KOPT-K1 (cell line): ENCODE measurements at regions not wholly inside any gene's neighbourhood (a gene's known extent, or its start where the extent isn't known, plus 50 kb on each side); places are given as distances from the start of the nearest gene placed in this dataset.
"Not testable (repeated sequence)": the region's sequence is repeated elsewhere in the genome, so short reads cannot be mapped to it uniquely, and the experiment has no call there.

ENCODE experiments used
- H3K27ac ChIP-seq: fragments of 200-600 bp; sonication (generic); 2 replicates; pipeline ENCODE4 v1.5.1; 2016; ENCODE audit warnings: antibody characterized with exemption, mild to moderate bottlenecking, low read depth, low read length; ENCODE audit not compliant: poor library complexity, severe bottlenecking
- H3K36me3 ChIP-seq: fragments of 200-600 bp; sonication (generic); 2 replicates; pipeline ENCODE4 v1.5.1; 2017; ENCODE audit warnings: antibody characterized with exemption, mild to moderate bottlenecking, low read length, moderate library complexity; ENCODE audit not compliant: insufficient read depth
- H3K9me3 ChIP-seq: fragments of 200-600 bp; sonication (generic); 2 replicates; pipeline ENCODE4 v1.5.1; 2017; ENCODE audit warnings: antibody characterized with exemption, low read length, mild to moderate bottlenecking; ENCODE audit not compliant: insufficient read depth, poor library complexity, severe bottlenecking

DNA sequence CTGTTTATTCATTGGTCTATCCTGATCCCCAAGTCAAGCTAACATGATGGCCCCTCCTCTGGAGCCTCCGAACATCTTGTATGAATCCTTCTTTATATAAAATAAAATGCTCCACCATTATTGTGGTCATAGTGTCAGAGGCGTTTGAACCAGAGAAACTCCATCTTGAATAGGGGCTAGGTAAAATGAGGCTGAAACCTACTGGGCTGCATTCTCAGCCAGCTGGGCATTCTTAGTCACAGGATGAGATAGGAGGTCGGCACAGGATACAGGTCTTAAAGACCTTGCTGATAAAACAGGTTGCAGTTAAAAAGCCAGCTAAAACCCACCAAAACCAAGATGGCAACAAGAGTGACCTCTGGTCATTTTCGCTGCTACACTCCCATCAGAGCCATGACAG lies 905.8 kb upstream of the AUTS2 start:
- no peaks in the 10 kb centered on the region for H3K36me3 ChIP-seq
- no peak overlapping the region for H3K27ac ChIP-seq
- H3K9me3 ChIP-seq = peaks cover 3% of the 10 kb centered on the region

DNA sequence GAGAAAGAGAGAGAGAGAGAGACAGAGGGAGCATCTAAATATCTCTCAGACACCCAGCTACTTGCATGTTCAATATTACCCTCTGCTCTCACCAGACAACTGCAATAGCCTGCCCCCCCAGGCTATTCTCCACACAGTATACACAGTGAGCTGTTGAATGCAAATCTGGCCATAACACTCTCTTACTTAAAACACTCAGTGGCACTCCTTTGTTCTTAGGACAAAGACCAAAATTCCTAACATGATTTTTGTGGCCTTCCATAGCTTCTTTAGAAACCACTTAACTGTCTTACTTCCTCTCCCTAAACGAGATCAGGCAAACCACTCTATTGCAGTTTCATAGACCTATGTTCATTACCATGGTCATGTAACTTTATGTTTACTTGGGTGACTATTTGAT lies 903.6 kb upstream of the AUTS2 start:
- no peaks in the 10 kb centered on the region for H3K36me3 ChIP-seq
- no peak overlapping the region for H3K27ac ChIP-seq
- peaks cover 3% of the 10 kb centered on the region for H3K9me3 ChIP-seq

DNA sequence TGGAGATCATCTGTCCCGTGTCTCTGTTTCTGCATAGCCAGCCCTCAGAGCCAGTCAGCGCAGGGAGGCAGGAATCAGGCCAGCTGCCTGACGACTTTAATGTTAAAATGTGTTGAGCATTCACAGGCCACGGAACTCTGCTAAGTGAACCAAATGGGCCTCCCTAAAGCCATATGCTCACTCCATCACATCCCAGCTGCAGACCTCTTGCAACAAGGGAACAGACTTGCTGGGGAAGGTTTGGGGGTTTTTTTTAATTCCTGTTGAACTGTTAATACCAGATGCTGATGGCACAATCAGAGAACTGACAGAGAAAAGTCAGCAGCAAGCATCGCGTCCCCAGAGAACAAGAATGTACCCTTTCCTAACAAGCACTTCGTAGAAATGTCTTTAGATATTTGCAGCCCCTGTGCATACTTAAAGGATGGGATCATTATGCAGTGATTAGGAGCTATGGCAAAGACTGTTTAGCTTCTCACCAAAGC lies 900.4 kb upstream of the AUTS2 start:
- Histone ChIP-seq H3K36me3 (no peaks in the 10 kb centered on the region), H3K27ac (no peak overlapping the region), H3K9me3 (peaks cover 3% of the 10 kb centered on the region)

DNA sequence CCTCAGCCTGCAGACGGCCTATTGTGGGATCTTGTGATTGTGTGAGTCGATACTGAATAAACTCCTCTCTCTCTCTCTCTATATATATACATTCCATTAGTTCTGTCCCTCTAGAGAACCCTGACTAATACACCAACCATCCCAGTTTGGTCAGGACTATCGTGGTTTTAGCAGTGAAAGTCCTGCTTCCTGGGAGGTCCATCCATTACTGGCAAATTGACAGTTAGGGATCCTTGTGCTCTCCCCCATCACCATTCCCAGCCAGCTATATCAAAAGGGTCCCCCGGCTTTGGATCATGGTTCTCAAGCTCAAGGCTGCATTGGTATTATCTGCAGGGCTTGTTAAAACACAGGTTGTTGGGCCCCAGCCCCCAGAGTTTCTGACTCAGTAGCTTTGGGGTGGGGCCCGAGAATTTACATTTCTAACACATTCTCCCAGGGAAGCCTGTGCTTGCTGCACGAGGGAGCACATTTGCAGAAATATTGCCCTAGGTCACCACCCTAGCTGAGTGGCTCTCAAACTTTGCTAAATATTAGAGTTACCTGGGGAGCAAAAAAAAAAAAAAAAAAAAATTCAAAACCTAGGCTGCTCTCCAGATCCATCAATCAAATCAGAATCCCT lies 899.1 kb upstream of the AUTS2 start:
- no peak overlapping the region for H3K27ac ChIP-seq
- peaks cover 3% of the 10 kb centered on the region for H3K9me3 ChIP-seq
- no peaks in the 10 kb centered on the region for H3K36me3 ChIP-seq

DNA sequence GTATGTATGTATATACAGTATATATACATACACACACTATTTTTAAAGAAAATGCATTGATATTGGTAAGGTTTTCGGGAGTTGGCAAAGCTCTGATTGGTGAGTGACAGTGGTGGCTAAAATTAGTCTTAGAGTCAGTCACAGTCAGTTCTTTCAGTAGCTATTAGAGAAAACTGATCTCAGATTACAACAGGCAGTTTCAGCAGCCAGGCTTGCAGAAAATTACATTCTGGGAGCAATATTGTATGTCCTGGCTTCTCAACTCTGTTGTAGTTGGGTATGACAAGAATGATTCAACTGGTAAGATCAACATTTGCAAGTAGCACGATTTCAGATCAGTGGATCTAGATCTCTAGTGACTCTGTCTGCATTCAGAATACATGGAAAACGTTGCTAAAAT lies 897.9 kb upstream of the AUTS2 start:
- Histone ChIP-seq H3K36me3 (no peaks in the 10 kb centered on the region), H3K9me3 (peaks cover 3% of the 10 kb centered on the region), H3K27ac (no peak overlapping the region)

DNA sequence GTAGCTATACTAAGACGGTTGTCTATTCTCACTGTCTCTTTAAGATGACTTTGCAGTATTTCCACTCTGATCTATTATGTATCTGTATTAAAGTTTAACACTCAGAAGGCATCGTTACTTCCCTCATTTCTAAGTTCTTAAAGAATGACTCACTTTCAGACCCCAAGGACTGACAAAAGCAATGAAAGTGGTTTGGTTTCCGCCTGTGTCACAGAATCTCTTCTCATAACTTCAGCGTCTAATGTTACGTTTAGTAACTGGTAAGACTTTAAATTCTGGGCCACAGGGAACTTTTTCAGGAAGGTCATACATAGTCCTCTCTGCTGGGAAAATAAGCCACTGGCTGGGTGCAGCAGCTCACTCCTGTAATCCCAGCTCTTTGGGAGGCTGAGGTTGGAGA lies 892.0 kb upstream of the AUTS2 start:
- H3K9me3 ChIP-seq = peaks cover 13% of the 10 kb centered on the region
- no peak overlapping the region for H3K27ac ChIP-seq
- H3K36me3 ChIP-seq = no peaks in the 10 kb centered on the region

DNA sequence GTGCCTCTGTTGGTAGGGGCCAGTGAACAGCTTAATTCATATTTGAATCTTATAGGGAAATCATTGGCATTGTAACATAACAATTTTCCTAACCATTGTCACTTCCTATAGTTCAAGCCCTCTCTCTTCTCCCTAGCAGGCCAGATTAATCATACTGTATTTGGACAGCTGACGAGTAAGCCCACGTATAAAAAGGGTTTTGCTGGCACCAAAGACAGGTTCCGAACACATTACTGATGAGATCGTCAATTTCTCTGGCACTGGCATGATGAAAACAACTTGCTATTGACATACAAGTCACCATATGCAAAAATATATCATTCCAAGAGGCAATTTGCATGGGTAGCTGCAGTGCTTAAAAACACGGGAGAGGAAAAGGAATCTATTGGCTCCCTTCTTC lies 891.1 kb upstream of the AUTS2 start:
- Histone ChIP-seq H3K36me3 (no peaks in the 10 kb centered on the region), H3K9me3 (peaks cover 13% of the 10 kb centered on the region), H3K27ac (no peak overlapping the region)

DNA sequence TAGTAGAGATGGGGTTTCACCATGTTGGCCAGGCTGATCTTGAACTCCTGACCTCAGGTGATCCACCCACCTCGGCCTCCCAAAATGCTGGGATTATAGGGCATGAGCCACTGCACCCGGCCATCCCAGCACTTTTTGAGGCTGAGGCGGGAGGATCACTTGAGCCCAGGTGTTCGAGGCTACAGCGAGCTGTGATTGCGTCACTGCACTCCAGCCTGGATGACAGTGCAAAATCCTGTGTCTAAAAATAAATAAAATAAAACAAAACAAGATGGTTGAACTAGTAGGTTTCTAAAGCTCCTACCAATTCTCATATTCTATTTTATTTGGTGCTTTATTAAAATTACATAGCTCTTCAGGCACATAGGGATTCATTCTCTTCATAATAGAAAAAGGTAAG lies 890.3 kb upstream of the AUTS2 start:
- no peaks in the 10 kb centered on the region for H3K36me3 ChIP-seq
- no peak overlapping the region for H3K27ac ChIP-seq
- peaks cover 13% of the 10 kb centered on the region for H3K9me3 ChIP-seq

DNA sequence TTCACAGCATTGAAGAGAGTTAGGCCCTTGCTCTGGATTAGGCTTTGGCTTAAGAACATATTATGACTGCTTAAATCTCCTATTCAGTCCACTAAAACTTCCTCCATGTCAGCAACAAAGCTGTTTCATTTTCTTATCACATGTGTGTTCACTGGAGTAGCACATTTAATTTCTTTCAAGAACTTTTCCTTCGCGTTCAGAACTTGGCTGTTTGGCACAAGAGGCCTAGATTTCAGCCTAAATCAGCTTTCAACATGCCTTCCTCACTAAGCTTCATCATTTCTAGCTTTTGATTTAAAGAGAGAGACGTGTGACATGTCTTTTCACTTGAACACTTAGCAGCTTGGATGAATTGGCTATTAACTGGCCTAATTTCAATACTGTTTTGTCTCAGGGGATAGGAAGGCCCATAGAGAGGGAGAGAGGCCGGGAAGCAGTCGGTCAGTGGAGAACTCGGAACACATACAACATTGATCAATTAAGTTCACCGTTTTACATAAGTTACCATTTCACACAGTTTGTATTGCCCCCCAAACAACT lies 885.2 kb upstream of the AUTS2 start:
- H3K36me3 ChIP-seq = no peaks in the 10 kb centered on the region
- no peak overlapping the region for H3K27ac ChIP-seq
- H3K9me3 ChIP-seq = peaks cover 13% of the 10 kb centered on the region

DNA sequence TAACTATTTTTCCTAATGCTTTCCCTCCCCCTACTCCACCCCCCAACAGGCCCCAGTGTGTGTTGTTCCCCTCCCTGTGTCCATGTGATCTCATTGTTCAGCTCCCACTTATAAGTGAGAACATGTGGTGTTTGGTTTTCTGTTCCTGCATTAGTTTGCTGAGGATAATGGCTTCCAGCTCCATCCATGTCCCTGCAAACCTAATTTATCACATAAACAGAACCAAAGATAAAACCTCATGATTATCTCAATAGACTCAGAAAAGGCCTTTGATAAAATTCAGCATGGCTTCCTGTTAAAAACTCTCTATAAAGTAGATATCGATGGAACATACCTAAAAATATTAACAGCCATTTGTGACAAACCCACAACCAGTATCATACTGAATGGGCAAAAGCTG lies 884.1 kb upstream of the AUTS2 start:
- H3K9me3 ChIP-seq, H3K36me3 ChIP-seq, H3K27ac ChIP-seq: not testable (repeated sequence)

DNA sequence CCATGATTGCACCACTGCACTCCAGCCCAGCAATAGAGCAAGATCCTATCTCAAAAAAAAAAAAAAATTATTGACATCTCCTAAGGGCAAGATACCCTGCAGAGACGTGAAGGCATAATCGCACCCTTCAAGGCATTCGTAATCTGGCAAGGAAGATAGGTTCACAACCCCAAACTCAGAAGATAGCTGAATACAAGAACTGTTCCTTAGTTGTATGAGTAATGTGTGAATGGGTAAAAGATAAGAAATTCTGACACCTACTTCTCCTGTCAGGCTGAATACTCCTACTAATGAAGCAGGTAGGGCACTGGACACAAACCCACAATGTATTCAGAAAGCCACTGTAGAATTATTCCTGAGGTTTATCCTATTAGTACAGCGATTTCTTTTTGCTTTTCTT lies 882.4 kb upstream of the AUTS2 start:
- H3K36me3 ChIP-seq = no peaks in the 10 kb centered on the region
- no peaks in the 10 kb centered on the region for H3K9me3 ChIP-seq
- H3K27ac ChIP-seq = no peak overlapping the region

DNA sequence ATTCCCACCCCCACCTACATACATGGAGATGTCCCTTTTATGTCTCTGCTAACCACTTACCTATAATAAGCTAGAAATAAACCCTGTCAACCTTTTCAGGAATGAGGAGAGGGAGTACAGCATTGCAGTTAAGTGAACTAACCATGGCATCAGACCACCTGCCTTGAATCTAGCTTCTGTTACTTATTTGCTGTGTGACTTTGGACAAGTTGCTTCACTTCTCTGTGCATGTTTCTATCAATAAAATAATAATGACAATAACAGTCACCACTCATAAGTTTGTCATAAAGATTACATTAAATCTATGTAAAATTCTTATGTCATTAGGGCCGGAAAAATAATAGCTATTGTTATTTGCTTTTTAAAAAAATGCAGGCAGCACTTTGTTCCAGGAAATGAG lies 881.1 kb upstream of the AUTS2 start:
- Histone ChIP-seq H3K9me3 (no peaks in the 10 kb centered on the region), H3K36me3 (no peaks in the 10 kb centered on the region), H3K27ac (no peak overlapping the region)

DNA sequence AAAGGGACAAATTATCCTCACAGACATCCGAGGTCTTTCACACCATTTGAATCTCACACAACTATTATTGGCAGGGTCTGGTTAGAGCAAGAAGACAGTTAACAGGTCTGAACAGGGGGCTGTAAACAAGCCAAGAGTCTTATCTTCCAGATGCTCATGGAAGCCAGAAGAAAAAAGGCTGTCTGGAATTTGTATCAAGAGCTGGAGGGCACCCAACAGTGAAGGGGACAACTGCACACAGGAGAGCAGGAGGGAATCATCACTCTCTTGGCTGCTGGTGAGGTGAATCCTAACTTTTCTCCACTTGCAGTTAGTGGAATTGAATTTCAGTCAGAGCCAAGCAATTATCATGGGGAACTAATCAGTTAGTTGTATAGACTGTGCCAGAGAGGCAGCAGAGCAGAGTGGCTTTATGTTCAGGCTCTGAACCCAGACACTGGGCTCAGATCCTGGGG lies 880.2 kb upstream of the AUTS2 start:
- no peaks in the 10 kb centered on the region for H3K36me3 ChIP-seq
- H3K27ac ChIP-seq = no peak overlapping the region
- H3K9me3 ChIP-seq = no peaks in the 10 kb centered on the region

DNA sequence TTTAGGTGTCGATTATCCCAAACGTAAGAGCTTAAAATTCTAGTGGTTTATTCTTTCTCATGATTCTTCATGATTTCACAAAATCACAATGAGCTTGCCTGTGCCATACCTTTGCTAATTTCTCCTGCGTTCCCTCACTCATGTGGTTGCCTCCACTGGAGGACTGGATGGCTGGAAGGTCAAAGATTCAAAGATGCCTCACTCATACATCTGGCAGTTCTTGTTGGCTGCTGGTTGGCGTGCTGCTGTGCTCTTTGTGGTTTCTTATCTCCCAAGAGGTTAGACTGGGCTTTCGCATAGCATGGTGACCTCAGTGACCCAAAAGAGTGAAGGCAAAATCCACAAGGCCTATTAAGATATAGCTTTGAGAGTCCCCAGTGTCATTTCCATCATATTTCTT lies 877.6 kb upstream of the AUTS2 start:
- Histone ChIP-seq H3K9me3 (no peaks in the 10 kb centered on the region), H3K27ac (no peak overlapping the region), H3K36me3 (no peaks in the 10 kb centered on the region)

DNA sequence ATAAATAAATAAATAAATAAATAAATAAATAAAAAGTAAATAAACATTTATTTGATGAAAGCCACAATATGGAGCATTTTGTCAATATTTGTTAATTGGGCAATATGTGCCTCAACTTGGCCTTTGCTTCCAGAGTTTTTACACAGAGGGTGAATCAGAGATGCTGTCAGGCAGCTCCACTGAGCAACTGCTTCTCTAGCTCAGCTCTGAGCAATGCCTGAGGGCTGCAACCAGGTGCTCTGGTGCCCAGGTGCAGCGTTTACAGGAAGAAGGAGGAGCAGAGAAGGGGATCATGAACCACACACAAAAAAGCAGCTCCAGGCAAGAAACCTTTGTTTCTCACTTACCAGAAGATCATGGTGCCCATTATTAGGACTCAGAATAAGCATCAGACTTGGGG lies 876.2 kb upstream of the AUTS2 start:
- Histone ChIP-seq H3K9me3 (no peaks in the 10 kb centered on the region), H3K27ac (no peak overlapping the region), H3K36me3 (no peaks in the 10 kb centered on the region)

DNA sequence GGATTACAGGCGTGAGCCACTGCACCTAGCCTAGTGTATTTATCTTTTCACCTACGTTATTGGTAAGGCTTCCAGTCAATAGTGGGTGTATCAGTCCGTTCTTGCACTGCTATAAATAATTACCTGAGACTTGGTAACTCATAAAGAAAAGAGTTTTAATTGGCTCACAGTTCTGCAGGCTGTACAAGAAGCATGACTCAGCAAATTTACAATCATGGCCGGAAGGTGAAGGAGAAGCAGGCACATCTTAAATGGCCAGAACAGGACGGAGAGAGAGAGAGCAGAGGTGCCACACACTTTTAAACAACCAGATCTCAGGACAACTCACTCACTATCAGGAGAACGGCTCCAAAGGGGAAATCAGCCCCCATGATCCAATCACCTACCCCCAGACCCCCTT lies 873.3 kb upstream of the AUTS2 start:
- Histone ChIP-seq H3K27ac (no peak overlapping the region), H3K36me3 (no peaks in the 10 kb centered on the region), H3K9me3 (no peaks in the 10 kb centered on the region)
